Chondrocyte (in vitro differentiated cells): ENCODE measurements at regions not wholly inside any gene's neighbourhood (a gene's known extent, or its start where the extent isn't known, plus 50 kb on each side); places are given as distances from the start of the nearest gene placed in this dataset.

Experiments
- DNase-seq: peaks from one replicate; pipeline ENCODE4 v3.0.0; 2021; ENCODE audit warnings: mixed read lengths, low spot score
- H3K27ac Mint-ChIP-seq: one replicate; pipeline ENCODE4 v1.8.0; 2021; ENCODE audit warnings: mild to moderate bottlenecking, moderate library complexity, mixed read lengths; ENCODE audit not compliant: unreplicated experiment
- H3K27me3 Mint-ChIP-seq: 2 replicates; pipeline ENCODE4 v1.8.0; 2021; ENCODE audit warnings: low read depth, mixed read lengths
- H3K36me3 Mint-ChIP-seq: 2 replicates; pipeline ENCODE4 v1.8.0; 2021; ENCODE audit warnings: low read depth, mixed read lengths
- H3K4me1 Mint-ChIP-seq: 2 replicates; pipeline ENCODE4 v1.8.0; 2021; ENCODE audit warnings: low read depth, mild to moderate bottlenecking, mixed read lengths
- H3K4me3 Mint-ChIP-seq: one replicate; pipeline ENCODE4 v1.8.0; 2021; ENCODE audit warnings: mild to moderate bottlenecking, moderate library complexity, mixed read lengths; ENCODE audit not compliant: unreplicated experiment
- H3K9me3 Mint-ChIP-seq: 2 replicates; pipeline ENCODE4 v1.8.0; 2021; ENCODE audit warnings: low read depth, mixed read lengths
- CTCF ChIP-seq: fragments of 200-600 bp; sonication (generic); IDR thresholded peaks from 2 replicates; pipeline ENCODE4 v1.5.0; 2021; ENCODE audit warnings: antibody characterized with exemption, mild to moderate bottlenecking, moderate library complexity

GRCh38 chr2:137826373-137827372, 137.6 kb upstream of the HNMT start:
- no peaks in the 10 kb centered on the region for H3K36me3 Mint-ChIP-seq
- peaks cover 9% of the 10 kb centered on the region for H3K27me3 Mint-ChIP-seq
- H3K4me1 Mint-ChIP-seq, result no peaks in the 10 kb centered on the region
- TF ChIP-seq CTCF, result no peak
- DNase-seq, result no peak
- no peak overlapping the region for H3K4me3 Mint-ChIP-seq
- H3K9me3 Mint-ChIP-seq, result no peaks in the 10 kb centered on the region
- no peak overlapping the region for H3K27ac Mint-ChIP-seq

GRCh38 chr2:137828624-137829023, 135.6 kb upstream of the HNMT start:
- no peak for TF ChIP-seq CTCF
- Mint-ChIP-seq H3K27me3 (peaks cover 15% of the 10 kb centered on the region), H3K4me1 (no peaks in the 10 kb centered on the region), H3K36me3 (no peaks in the 10 kb centered on the region), H3K4me3 (no peak overlapping the region), H3K27ac (no peak overlapping the region), H3K9me3 (no peaks in the 10 kb centered on the region)
- no peak for DNase-seq

GRCh38 chr2:137829251-137829650, 135.0 kb upstream of the HNMT start:
- Mint-ChIP-seq H3K36me3 (no peaks in the 10 kb centered on the region), H3K4me3 (no peak overlapping the region), H3K9me3 (no peaks in the 10 kb centered on the region), H3K27me3 (peaks cover 17% of the 10 kb centered on the region), H3K4me1 (no peaks in the 10 kb centered on the region), H3K27ac (no peak overlapping the region)
- DNase-seq, result no peak
- no peak for TF ChIP-seq CTCF

GRCh38 chr2:137834760-137835379, 129.4 kb upstream of the HNMT start:
- DNase-seq, result no peak
- Mint-ChIP-seq H3K4me1 (no peaks in the 10 kb centered on the region), H3K4me3 (no peak overlapping the region), H3K36me3 (no peaks in the 10 kb centered on the region), H3K27me3 (peaks cover 26% of the 10 kb centered on the region), H3K9me3 (no peaks in the 10 kb centered on the region), H3K27ac (no peak overlapping the region)
- TF ChIP-seq CTCF, result no peak

GRCh38 chr2:137836671-137837070, 127.6 kb upstream of the HNMT start:
- Mint-ChIP-seq H3K27me3 (peaks cover 30% of the 10 kb centered on the region), H3K9me3 (no peaks in the 10 kb centered on the region), H3K27ac (no peak overlapping the region), H3K36me3 (no peaks in the 10 kb centered on the region), H3K4me3 (no peak overlapping the region), H3K4me1 (no peaks in the 10 kb centered on the region)
- TF ChIP-seq CTCF, result no peak
- DNase-seq, result no peak
